Fibroblast of pulmonary artery (primary cell): ENCODE measurements at regions not wholly inside any gene's neighbourhood (a gene's known extent, or its start where the extent isn't known, plus 50 kb on each side); places are given as distances from the start of the nearest gene placed in this dataset.
A peak's percentile ranks its signal among the peaks of the same experiment; 100 is the strongest.

Source experiments
- DNase-seq: peaks from one replicate; pipeline ENCODE4 v3.0.0-alpha.2; 2010; ENCODE audit warnings: low read depth
- H3K4me3 ChIP-seq: replicated peaks from 2 replicates; pipeline ENCODE4 v1.5.1; 2011; ENCODE audit warnings: low read depth, mild to moderate bottlenecking, control low read depth, low read length, moderate library complexity
- TF ChIP-seq, protein P1 (sequence below): IDR thresholded peaks from 2 replicates; pipeline ENCODE4 v1.5.1; 2011; ENCODE audit warnings: mild to moderate bottlenecking, control low read depth, low read length, inconsistent platforms; ENCODE audit errors: missing control alignments

DNA sequence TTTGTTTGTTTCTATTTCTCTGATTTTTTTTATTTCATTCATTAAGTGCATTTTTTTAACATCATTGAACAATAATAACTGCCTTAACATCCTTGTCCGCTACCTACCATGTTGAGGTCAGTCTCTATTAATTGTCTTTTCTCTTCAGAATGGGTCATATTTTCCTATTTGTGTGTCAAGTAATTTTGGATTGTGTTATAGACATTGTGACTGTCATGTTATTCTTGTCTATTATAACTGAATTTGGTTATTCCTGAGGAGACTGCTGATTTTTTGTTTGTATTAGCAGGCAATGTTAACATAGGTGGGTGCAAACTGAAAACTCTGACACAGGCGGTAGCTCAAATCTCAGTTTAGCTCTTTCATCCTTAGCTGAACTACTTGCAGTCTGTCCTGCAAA is 169.9 kb downstream of the DICER1 start:
- DNase-seq: no peak
- TF ChIP-seq, protein P1, sequence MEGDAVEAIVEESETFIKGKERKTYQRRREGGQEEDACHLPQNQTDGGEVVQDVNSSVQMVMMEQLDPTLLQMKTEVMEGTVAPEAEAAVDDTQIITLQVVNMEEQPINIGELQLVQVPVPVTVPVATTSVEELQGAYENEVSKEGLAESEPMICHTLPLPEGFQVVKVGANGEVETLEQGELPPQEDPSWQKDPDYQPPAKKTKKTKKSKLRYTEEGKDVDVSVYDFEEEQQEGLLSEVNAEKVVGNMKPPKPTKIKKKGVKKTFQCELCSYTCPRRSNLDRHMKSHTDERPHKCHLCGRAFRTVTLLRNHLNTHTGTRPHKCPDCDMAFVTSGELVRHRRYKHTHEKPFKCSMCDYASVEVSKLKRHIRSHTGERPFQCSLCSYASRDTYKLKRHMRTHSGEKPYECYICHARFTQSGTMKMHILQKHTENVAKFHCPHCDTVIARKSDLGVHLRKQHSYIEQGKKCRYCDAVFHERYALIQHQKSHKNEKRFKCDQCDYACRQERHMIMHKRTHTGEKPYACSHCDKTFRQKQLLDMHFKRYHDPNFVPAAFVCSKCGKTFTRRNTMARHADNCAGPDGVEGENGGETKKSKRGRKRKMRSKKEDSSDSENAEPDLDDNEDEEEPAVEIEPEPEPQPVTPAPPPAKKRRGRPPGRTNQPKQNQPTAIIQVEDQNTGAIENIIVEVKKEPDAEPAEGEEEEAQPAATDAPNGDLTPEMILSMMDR: no peak
- no peak overlapping the region for H3K4me3 ChIP-seq

DNA sequence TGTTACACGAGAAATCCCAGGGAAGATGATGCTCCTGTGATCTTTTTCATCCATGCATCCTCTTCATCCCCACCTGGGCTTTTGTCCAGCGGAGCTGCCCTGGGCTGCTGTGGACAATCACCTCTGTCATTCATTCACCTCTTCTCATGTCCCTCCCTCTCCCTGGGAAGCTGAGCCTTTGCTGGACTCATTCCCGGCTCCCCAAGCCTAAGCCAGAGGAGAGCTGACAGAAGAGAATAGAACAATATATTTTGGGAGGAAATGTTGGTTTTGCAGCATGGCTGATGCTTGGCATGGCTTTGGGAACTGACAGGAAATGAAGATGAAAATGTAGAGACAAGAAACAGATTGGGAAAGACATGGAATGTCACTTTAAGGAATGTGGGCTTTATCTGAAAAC is 177.4 kb downstream of the DICER1 start:
- DNase-seq: no peak
- no peak overlapping the region for H3K4me3 ChIP-seq
- TF ChIP-seq, protein P1: no peak

DNA sequence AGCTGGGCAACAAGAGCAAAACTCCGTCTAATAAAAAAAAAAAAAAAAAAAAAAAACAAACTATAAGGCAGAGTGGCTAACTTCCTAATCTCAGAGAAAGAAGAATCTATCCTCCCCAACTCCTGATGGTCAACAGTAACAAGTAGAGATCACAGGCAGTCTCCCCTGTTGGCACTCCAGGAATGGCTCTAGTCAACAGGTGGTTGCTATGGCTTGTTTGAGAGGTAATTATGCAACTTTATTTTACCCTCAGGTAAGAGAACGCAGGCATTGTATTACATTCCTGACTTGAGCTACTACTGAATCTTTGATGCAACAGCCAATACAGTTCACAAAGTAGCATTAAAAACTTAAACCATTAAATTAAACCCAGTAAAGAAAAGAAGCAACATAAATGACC is 180.3 kb downstream of the DICER1 start:
- no peak overlapping the region for H3K4me3 ChIP-seq
- no peak for DNase-seq
- TF ChIP-seq, protein P1: no peak

DNA sequence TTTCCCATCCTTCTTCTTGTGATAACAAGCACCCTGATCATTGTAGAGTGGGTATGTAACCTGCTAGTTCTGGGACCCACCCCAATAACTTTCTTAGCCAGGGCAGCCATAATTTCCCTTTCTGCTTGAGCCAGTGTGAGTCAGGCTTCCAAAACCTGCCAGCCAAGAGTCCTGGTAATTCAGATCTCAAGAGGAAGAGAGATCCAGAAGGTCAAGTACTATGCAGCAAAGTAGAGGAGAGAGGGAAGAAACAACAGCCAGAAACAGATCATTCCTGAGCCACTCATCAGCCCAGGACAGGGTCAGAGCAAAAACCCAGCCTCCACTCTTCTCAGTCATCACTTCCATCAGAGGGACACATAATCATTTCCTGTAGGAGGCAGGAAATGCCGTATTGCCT is 182.0 kb downstream of the DICER1 start:
- TF ChIP-seq, protein P1: no peak
- no peak overlapping the region for H3K4me3 ChIP-seq
- no peak for DNase-seq

DNA sequence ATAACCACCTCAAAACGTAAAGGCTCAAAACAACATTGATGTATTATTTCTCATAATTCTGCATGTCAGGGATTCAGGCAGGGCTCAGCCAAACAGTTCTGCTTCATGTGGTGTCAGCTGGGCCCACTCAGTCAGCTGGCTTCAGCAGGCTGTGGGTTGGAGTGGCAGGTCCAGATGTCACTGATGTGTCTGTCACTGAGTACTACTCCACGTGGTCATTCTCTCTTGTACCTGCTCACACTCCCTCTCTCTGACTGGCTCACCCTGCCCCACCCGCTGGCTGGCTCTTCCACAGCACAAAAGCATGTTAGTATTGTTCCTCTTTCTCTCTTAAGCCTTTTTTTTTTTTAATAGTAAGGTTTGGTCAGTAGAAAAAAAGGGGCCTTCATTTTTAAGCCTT is 182.4 kb downstream of the DICER1 start:
- TF ChIP-seq, protein P1: no peak
- no peak overlapping the region for H3K4me3 ChIP-seq
- DNase-seq: no peak

DNA sequence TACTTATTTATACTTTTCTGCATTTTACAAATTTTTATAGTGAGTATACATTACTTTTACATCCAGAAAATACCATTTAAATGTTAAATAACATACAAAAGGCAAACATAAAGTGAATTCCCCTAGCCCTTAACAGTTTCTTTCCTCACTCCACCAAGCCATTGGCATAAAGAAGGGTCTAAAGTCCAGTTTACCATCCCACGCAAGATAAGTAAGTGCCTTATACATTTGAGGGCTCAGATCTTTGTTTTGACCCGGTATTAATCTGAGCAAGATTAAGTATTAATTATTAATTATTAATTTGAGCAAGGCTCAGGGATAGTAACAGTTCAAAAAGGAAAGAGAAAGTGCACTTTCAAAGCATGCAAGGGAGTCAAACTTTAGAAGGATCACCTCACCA is 182.9 kb downstream of the DICER1 start:
- H3K4me3 ChIP-seq: no peak overlapping the region
- no peak for DNase-seq
- TF ChIP-seq, protein P1: no peak

DNA sequence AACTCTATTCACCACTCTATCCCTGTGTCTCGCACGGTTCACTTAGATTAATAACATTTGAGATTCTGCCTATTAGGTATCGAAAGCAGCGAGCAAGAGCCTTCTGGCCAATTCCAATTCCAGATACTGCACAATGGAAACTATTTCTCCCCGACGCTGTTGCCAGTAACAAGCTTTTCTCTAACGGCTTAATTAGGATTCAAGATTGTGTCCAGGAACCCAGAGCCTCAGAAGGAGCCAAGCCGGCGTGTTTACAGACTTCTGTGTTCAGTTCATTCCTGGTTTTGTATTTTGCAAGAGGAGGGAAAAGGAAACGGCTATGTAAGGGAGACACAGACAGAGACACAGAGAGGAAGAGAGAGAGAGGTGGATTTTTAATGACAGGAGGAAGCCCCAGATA is 185.6 kb downstream of the DICER1 start:
- no peak overlapping the region for H3K4me3 ChIP-seq
- DNase-seq: peak; percentile 8
- TF ChIP-seq, protein P1: no peak
